CD4-positive, alpha-beta T cell treated with Interleukin-10 for 1 hour (primary cell): ENCODE measurements at regions not wholly inside any gene's neighbourhood (a gene's known extent, or its start where the extent isn't known, plus 50 kb on each side); places are given as distances from the start of the nearest gene placed in this dataset.
"Not testable (repeated sequence)": the region's sequence is repeated elsewhere in the genome, so short reads cannot be mapped to it uniquely, and the experiment has no call there.

Source experiments
- DNase-seq: peaks from one replicate; pipeline ENCODE4 v3.0.0-alpha.2; 2020

DNA sequence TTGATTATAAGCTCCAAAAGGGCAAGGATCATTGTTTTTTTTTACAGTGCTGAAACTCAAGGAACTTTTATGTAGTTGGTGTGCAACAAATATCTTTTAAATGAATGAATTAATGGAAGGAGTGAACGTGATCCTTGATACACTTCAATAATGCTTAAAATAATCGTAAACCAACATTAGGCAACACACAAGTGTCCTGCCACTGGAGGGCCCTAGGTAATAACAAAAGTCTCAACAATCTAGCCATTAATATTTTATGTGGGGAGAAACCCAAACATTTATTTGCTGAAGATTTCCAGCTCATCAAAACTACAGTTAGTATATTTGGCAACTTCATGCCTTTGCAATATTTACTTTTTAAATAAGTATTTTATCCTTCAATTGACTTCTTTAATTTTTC, 309.0 kb upstream of the FBXL7 start:
- DNase-seq = no peak

DNA sequence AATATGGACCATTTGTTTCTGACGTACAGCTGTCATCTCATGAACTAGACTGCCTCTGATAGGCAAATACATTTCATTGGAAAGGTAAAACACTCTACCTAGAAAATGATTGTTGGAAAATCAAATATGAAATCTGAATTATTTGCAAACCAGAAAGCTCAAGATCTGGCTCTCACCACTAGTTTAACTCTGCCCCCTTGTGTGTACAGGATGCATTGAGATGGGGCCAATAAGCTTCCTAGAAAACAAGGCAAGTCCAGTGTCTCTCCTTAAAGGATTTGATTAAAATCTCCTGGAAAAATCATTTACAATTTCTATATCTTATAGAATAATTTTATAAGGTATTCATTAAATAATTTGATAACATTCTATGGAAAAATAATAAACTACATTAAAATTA, 311.9 kb upstream of the ANKH start:
- no peak for DNase-seq

DNA sequence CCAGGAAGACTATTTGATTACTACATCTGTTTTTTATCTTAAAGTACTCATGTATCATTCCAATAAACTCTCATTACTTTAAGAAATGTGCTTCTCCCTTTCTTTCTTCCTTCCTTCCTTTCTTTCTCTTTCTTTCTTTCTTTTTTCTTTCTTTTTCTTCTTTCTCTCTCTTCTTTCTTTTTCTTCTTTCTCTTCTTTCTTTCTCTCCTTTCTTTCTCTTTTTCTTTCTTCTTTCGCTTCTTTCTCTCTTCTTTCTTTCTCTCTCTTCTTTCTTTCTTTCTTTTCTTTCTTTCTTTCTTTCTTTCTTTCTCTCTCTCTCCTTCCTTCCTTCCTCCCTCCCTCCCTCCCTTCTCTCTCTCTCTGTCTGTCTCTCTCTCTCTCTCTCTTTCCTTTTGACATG, 298.6 kb upstream of the ANKH start:
- no peak for DNase-seq

DNA sequence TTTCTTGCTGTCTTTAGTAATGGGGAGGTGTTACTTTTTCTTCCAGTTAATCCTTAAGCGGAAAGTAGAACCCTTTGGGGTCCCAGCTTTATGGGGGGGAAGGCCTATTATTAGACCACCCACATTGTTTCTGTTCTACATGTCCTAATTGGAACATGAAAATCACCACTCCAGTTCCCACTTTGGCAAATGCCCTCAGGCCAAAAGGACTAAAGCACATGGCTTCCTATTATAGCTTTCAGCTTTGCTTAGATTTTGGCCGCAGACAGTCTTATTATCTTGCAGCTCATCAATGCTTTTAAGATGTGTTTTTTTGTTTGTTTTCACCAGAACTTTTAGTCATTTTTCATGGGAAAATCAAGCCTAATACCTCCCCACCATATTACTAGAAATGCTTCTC, 296.8 kb upstream of the ANKH start:
- DNase-seq = no peak

DNA sequence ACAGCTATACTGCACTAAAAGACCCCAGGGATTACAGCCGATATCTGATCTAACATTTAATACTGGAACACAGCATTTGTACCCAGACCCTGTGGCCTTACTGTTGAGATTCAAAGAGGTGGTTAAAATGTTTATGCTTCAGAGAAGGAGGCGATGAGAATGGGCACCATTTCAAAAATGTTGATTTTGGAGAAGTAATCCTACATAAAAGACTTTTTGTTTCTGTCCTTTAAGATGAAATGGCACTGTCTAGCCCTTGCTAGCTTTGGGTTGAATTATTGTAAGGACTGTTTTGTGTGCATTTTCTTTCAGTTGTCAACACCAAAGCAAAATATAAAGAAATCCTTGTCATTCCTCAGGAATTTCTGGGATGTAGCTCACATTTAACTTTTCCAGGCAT, 288.5 kb upstream of the ANKH start:
- no peak for DNase-seq

DNA sequence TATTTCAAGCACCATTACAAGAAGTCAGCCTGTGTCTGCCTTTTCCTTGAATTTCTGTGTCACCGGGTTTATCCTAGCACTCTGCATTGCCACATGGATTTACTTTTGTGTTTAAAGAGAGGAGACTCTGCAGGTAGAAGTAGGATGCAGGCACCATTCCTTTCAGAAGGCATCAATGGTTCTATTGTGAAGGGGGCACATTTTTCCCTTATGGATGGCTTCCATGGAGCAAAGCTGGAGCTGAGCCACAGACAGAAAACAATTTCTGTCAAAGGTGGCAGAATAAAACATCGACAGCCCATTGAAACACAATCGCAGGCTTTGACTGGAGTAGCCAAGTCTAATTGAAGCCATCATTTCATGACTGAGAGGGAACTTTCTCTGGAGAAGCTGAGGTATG, 288.0 kb upstream of the ANKH start:
- DNase-seq = no peak

DNA sequence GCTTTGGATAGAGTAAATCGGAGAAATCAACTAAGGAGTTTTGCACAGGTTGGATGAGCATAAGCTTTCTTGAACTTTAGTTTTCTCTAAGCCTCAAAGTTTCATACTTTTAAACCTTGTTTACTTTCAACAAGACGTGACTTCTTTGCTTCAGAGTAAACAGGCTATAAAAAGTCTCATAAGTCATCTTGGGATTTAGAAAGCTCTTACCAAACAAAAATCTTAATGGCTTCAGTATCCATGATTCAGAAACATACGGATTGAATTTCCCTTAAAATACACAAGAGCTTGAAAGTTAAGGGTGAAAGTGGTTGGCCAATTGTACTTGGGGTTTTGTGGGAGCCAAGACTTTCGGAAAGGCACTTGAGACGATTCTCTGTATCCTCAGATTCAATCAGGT, 270.9 kb upstream of the ANKH start:
- no peak for DNase-seq

DNA sequence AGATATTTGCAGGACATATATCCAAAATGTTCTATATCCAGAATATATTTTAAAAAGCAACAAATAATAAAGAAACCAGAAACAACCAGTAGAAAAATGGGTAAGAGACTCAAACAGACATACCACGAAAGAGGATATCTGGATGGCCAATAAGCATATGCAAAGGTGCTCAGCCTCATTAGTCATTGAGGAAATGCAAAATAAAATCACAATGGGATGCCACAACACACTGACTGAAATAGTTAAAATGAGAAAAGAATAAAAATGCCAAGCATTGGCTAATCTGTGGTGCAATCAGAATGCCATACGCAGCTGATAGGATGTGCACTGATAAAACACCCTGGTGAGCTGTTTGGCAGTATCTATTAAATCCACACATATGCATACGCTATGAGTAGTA, 265.8 kb upstream of the ANKH start:
- no peak for DNase-seq

DNA sequence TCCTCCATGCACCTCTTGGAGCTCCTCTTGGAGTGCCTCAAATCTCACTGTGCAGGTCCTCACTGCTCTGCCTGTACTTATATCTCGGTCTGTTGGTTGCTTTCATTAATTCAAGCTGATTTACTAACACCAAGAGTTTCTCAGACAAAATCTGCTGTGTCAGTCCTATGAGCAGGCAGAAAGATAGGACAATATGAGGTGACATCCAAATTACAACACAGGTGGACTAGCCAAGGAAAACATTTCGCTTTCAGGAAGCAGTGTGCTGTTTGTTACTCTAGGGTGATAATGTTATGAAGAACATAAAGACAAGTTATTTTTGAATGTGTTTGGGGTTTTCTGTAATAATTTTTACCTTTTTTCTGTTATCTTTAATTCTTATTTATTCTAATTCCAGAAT, 264.1 kb upstream of the ANKH start:
- DNase-seq = no peak

DNA sequence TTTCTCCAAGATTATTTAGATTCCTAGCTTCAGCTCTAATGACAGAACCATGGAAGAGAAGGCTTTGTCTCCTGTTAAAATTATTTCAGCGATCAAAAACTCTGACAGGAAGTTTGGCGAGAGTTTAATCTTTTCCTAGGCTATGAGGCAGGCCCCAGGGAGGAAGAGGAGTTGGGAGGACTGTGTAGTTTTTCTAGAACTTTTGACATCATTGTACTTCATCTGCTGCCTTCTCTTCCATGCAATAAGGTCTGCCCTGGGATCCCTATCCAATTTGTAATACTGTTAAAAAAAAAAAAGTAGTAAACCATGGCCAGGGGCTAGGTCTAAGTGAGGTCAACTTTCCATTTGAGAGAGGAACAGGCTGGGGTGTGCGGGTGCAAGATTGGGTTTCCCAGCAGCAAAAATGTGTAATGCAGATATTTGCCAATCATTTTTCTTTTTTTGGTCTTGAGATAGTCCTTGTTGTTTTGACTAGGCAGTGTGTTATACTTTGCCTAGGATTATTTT, 261.9 kb upstream of the ANKH start:
- no peak for DNase-seq

DNA sequence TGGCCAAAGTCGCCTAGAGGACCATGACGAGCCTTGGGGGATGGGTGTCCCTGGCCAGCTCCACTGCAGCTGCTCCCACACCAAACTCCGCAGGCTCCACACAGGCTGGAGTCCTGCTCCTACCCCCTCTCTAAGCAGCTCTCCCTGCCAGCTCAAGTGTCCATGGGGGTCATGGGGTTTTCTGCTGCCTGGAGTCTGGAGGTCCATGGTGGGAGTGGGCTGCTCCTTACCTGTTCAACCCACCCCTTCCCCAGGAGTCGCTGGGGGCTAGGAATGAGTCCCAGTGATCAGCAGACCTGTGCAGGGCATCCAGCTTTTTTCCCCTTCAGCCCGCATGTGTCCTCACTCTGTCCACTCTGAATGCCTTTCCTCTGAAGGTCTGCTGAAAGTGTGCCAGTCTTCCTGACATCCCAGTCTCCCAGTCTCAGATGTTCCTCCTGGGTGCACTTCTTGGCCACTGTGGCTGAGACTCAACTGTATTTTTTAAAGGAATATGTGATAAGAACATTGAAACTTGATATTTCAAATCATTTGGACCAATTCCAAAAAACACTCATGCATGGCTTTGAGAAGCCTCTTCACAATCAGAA, 261.3 kb upstream of the ANKH start:
- DNase-seq = no peak

DNA sequence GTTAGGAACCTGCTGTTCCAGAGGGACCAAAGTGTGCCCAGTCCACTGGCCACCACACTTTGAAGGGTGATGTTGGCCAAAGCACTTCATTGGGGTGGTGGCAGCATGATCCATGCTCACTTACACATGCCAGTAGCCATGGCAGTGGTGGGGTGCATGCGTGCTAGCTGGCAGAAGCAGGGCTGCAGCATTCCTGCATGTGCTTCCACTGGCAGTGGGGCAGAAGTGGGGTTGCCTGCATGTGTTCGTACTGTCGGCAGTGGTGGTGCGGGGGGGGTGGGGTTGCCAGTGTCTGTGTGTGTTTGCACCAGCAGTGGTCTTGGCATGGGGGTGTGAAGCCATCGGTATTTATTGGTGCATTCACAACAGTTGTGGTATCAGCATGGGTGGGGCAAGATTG, 260.3 kb upstream of the ANKH start:
- no peak for DNase-seq

DNA sequence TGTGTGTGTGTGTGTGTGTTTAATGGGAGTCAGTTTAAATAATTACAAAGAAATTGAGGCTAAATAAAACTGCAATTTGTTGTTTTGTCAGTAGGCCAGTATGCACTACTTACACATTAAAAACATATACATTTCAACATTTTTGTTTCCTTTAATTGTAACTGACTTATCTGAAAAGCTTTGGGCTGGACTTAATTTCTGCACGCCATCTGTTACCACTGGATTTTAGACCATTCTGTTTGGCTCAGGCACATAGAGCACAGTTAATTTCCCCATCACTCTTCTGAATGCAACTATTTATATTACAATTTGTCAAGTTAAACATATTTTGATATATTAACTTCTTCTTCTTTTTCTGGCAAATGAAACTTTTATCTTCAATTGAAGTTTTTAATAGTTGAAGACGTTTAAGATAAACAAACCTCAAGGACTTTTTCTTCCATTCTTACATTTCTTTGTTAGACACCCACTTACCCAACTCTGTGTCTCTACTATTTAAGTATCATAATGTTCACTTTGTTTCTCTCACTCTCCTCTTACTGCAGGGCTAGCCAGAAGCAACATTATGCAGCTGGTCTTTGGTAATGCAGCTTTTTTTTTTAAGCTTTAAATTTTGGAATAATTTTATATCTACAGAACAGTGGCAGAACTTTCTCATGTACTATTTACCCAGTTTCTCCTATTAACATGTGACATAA, 253.4 kb upstream of the ANKH start:
- DNase-seq = no peak

DNA sequence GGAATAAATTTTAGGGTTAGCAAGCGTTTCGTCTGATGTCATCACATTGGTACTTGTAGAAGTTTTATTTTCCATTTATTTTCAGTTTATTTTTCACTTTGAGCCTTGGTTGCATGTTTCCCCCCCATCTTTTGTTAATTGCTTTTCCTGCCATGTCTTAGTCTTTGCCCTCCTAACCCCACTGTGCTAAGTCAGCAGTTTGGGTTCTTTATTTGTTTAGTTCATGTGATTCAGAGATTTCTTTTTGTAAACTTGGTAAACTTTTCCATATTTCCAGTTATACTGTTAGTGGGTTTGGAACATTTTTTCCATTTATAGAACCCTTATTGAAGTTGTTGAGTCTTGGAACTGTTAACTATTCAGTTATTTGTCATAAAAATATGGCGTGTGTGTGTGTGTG, 252.9 kb upstream of the ANKH start:
- no peak for DNase-seq

DNA sequence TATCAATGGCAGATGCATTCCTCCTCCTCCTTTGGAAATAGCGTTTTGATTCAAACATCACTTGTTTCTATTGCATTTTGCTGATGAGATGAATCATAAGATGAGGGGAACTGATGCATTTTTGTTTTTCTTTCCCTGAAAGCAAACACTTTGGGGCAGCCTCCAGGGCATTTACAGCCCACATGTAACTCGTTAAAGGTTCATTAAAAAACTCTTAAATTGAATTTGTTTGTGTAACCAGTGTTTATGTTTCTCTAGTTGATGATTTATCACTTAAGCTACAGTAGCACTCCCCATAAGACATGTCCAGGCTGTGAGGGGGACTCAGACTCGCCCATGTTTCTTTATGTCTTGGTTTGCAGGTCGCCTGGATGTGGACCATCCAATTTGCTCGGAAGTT, 246.1 kb upstream of the ANKH start:
- DNase-seq = no peak

DNA sequence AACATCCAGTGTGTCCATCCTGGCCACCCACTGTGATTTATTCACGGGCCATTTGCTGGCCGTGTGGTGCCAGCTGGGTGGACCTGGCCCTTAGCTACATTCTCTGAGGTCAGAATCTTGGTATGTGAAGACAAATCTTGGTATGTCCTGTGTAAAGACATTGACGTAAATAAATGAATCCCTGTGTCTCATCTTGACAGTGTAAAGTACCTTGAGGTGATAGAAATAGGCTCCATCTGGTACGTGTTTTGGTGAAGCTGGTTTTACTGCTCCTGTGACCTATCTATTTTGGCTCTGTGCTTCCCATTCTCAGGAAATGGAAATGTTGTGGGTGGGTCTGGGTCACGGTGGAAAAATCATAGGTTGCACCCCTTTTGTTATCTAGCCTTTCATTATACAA, 245.4 kb upstream of the ANKH start:
- DNase-seq = no peak

DNA sequence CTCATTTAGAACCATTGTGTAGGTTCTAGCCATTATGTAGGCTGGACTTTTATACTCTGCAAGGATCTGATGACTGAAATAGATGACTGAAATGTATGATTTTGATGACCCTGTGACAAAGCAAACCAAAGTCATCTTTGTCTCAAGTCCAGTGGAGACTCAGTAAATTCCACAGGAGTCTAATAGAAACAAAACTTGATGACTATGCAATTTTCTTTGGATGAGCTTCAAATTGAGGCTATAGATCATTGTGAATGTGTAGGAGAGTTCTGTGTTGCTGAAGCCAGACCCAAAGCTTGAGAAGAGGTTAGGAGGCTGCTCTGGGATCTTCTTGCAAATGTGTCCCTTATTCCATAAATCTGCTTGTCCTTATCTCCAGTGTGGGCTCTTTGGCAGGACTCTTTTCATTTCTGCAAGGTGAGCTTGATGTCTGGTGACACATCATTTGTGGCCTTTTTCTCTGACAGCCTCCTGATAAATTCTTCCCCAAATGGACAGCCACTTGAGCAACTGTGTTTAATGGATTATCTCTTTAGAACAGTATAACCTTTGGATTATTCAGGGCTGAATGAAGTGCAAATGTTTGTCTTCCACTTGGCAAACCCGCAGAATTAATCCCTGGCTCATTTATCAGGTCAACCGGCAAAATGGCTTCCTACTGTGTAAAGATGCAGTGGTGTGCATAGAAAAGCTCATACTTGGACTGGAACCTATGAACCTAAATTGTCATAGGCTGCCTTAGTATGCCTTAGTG, 235.1 kb upstream of the ANKH start:
- no peak for DNase-seq

DNA sequence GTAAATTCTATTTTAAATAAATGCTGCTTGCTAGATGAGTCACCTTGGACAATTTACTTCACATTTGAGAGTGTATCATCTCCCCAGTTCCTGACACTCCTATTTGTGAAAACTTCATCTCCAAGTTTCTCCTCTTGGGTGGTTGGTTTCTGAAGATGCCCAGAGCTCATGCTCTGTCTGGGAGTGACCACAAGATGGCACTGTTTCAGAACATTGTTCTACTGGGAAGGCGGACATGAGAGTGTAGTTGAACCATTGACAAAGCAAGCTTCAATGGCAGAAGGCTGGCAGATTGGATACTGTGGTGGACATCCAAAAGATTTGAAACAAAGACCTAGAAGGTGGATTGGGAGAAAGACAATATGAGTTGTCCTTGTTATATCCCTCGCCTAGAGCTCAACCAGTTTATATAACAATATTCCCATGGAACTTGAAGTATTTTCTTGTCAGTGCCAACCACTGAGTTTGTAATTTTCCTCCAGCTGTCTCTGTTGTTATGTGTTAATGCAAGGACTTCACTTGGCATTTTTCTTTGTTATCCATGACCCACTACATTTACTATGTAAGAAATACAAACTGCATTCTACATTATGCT, 234.3 kb upstream of the ANKH start:
- peak; percentile 20 for DNase-seq

DNA sequence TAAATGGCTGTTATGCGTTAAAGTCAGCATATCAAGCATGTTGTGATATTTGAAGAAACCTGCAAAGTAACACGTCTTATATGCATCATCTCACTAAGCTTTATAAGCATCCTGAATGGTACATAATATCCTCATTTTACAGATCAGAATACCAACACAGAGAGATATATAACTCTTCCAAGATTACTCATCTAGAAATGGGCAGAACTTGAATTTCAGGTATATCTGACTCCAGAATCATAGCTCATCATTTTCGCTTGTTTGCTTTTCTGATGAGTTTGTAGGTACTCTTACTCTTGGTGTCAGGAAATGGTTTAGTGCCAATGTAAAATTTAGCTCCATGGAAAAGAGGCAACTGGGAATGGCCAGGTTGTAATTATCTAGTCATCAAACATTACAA, 232.3 kb upstream of the ANKH start:
- no peak for DNase-seq

DNA sequence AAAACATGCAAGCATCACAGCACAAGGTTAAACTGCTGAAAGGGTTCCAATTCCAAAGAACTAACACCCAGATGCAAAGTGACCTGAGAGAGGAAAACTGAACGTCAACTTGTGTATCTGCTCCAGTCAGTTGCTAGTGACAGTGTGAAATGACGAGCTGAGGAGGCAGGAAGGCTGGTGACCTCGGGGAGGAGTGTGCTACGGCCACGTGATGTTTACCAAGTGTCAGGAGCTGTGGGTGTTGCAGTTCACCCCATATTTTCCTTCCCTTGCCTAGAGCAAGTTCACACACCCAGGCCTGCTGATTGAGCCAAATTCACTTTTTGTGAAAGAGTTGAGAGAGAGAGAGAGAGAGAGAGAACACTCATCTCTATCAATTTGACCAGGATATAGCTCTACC, 231.6 kb upstream of the ANKH start:
- DNase-seq = peak; percentile 18

DNA sequence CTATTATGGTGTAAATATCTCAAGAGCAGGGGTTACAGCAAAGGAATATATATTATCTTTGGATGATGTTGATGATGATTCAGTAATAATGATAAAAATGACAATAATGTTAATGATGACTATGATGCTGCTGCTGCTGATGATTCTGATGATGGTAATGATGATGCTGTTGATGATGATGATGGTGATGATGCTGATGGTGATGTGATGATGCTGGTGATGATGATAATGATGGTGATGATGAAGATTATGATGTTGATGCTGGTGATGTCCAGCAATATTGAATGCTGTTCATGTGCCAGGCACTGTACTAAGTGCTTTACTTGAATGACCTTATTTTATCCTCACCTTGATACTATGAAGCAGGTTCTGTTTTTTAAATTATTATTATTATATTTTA, 226.0 kb upstream of the ANKH start:
- DNase-seq = no peak

DNA sequence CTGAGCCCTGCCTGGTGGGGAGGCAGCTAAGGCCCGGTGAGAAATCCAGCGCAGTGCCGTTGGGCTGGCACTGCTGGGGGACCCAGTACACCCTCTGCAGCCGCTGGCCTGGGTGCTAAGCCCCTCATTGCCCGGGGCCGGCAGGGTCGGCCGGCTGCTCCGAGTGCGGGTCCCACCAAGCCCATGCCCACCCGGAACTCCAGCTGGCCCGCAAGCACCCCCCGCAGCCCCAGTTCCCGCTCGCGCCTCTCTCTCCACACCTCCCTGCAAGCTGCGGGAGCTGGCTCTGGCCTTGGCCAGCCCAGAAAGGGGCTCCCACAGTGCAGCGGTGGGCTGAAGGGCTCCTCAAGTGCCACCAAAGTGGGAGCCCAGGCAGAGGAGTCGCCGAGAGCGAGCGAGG, 225.1 kb upstream of the ANKH start:
- DNase-seq = not testable (repeated sequence)

DNA sequence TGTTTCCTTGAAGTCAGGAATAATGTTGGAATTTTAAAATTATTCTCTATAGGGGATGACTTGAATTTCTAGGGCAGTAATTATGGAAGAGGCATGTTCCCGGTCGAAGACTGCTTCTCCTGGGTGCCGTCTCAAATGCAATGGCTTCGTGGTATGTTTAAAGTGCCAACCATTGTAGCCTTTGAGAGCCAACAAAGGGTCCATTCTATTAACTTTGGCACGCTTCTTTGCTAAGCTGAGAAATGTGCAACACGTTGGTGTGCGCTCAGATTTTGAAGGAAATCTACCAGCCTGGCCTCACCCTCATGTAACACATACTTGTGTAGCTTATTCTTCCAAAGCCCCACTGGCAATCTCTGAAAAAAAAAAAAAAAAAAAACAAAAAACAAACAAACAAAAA, 221.2 kb upstream of the ANKH start:
- no peak for DNase-seq

DNA sequence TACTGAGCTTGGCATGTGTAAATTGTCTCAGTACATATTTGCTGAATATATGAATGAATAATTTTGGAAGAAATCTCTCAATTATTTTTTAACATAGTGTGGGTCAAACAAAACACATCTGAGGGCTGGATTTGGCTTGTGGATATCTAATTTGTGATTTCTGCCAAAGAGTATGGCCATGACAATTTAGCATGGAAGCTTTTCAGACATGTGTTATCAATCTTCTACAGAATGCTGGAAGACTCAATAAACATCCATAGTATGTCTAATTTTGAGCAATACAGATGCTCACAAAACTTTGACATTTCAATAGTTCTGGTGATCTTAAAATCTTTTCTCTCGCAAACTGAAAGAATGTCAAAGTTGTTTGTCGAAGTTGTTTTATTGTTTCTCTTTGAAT, 214.1 kb upstream of the ANKH start:
- DNase-seq = no peak
